ENCODE measurements at regions not wholly inside any gene's neighbourhood (a gene's known extent, or its start where the extent isn't known, plus 50 kb on each side); places are given as distances from the start of the nearest gene placed in this dataset.

- TF ChIP-seq CTCF (IDR thresholded peaks at IDR 0.05; ENCODE audit: insufficient read depth, low read length, poor library complexity, severe bottlenecking) (no peak), EZH2phosphoT487 (conservative IDR thresholded peaks at IDR 0.05; ENCODE audit: low read length) (no peak)
These were observed 69.5 kb upstream of the CTTNBP2 start for GRCh38 chr7:117942780-117943179.
